Mammary epithelial cell (primary cell): ENCODE measurements at regions not wholly inside any gene's neighbourhood (a gene's known extent, or its start where the extent isn't known, plus 50 kb on each side); places are given as distances from the start of the nearest gene placed in this dataset.

Source experiments
- CTCF ChIP-seq, 2 donors: IDR thresholded peaks in 1 of 2; conservative IDR thresholded peaks in 1 of 2; 2 replicates each; pipeline ENCODE4 v1.5.1; 2011 to 2012; ENCODE audit warnings: inconsistent platforms in 2 of 2, low read length in 2 of 2, mild to moderate bottlenecking in 2 of 2, control low read depth in 1 of 2, low read depth in 1 of 2; ENCODE audit not compliant: insufficient read depth in 1 of 2; ENCODE audit errors: extremely low read depth in 1 of 2
- EZH2 ChIP-seq: IDR thresholded peaks from 2 replicates; pipeline ENCODE4 v1.6.1; 2012; ENCODE audit warnings: low read length, inconsistent platforms, borderline replicate concordance

- TF ChIP-seq CTCF (conservative IDR thresholded peaks at IDR 0.05 in 1 of 2, IDR thresholded peaks at IDR 0.05 in 1 of 2; ENCODE audit: extremely low read depth in 1 of 2, insufficient read depth in 1 of 2, low read depth in 1 of 2, low read length in 2 of 2) (no peak), EZH2 (no peak)
Observed at GRCh38 chr22:48431014-48431413, 1396.7 kb downstream of the BRD1 start.
